GM19351 (cell line): ENCODE measurements at regions not wholly inside any gene's neighbourhood (a gene's known extent, or its start where the extent isn't known, plus 50 kb on each side); places are given as distances from the start of the nearest gene placed in this dataset.

ENCODE experiments used
- ATAC-seq: cut with Tn5 transposase; IDR thresholded peaks from one replicate; pipeline ENCODE4 v1.9.1; 2021; ENCODE audit warnings: mild to moderate bottlenecking, moderate library complexity; ENCODE audit not compliant: unreplicated experiment

- ATAC-seq = no peak
These were observed 540.6 kb downstream of the EBF1 start for GRCh38 chr5:158559066-158559465.

- ATAC-seq = no peak
These were observed 545.8 kb downstream of the EBF1 start for GRCh38 chr5:158553962-158554336.

- no peak for ATAC-seq
These were observed 546.3 kb downstream of the EBF1 start for GRCh38 chr5:158553195-158553961.

GRCh38 chr5:158552241-158552640 is 547.5 kb downstream of the EBF1 start:
- no peak for ATAC-seq

- ATAC-seq = no peak
These were observed 550.4 kb downstream of the EBF1 start for GRCh38 chr5:158549311-158549710.

GRCh38 chr5:158546748-158547147 is 553.0 kb downstream of the EBF1 start:
- no peak for ATAC-seq

- ATAC-seq = no peak
These were observed 553.7 kb downstream of the EBF1 start for GRCh38 chr5:158545949-158546530.

GRCh38 chr5:158544388-158545339 is 555.1 kb downstream of the EBF1 start:
- no peak for ATAC-seq

GRCh38 chr5:158543539-158544387 is 556.0 kb downstream of the EBF1 start:
- no peak for ATAC-seq

- ATAC-seq = no peak
These were observed 558.0 kb downstream of the EBF1 start for GRCh38 chr5:158541536-158542297.

- ATAC-seq = peak; percentile 86
These were observed 561.1 kb downstream of the EBF1 start for GRCh38 chr5:158538506-158539074.

GRCh38 chr5:158537366-158537765 is 562.4 kb downstream of the EBF1 start:
- no peak for ATAC-seq

GRCh38 chr5:158534203-158534602 is 565.5 kb downstream of the EBF1 start:
- ATAC-seq = no peak

GRCh38 chr5:158532739-158533138 is 567.0 kb downstream of the EBF1 start:
- no peak for ATAC-seq

GRCh38 chr5:158531860-158532259 is 567.9 kb downstream of the EBF1 start:
- ATAC-seq = no peak

- no peak for ATAC-seq
These were observed 569.6 kb downstream of the EBF1 start for GRCh38 chr5:158530115-158530514.

- ATAC-seq = no peak
These were observed 570.3 kb downstream of the EBF1 start for GRCh38 chr5:158529454-158529853.

GRCh38 chr5:158525663-158526062 is 574.1 kb downstream of the EBF1 start:
- no peak for ATAC-seq

- ATAC-seq = no peak
These were observed 575.6 kb downstream of the EBF1 start for GRCh38 chr5:158524070-158524469.

GRCh38 chr5:158522776-158523175 is 576.9 kb downstream of the EBF1 start:
- no peak for ATAC-seq
